Neural cell (in vitro differentiated cells): ENCODE measurements at regions not wholly inside any gene's neighbourhood (a gene's known extent, or its start where the extent isn't known, plus 50 kb on each side); places are given as distances from the start of the nearest gene placed in this dataset.

Experiments used
- H2AFZ ChIP-seq: fragments of 200-600, 300-800 bp; sonication (generic), shearing (Covaris generic); 2 replicates; pipeline ENCODE4 v1.6.0; 2014; ENCODE audit warnings: low read depth, mild to moderate bottlenecking, antibody characterized with exemption, low read length, moderate library complexity
- H3F3A ChIP-seq: fragments of 200-600 bp; shearing (Covaris generic); 2 replicates; pipeline ENCODE4 v1.6.1; 2016; ENCODE audit warnings: mild to moderate bottlenecking, moderate library complexity, mixed read lengths, antibody characterized with exemption, low read length; ENCODE audit not compliant: insufficient read depth, poor library complexity, severe bottlenecking
- H3K27ac ChIP-seq: fragments of 200-600, 300-800 bp; sonication (generic), shearing (Covaris generic); 2 replicates; pipeline ENCODE4 v1.5.1; 2014; ENCODE audit warnings: mild to moderate bottlenecking, low read length, moderate library complexity
- H3K27me3 ChIP-seq: fragments of 300-800, 200-600 bp; sonication (generic), shearing (Covaris generic); 2 replicates; pipeline ENCODE4 v1.6.0; 2014; ENCODE audit warnings: mild to moderate bottlenecking, low read depth, low read length, moderate library complexity; ENCODE audit not compliant: insufficient read depth
- H3K36me3 ChIP-seq: fragments of 300-800, 200-600 bp; sonication (generic), shearing (Covaris generic); 2 replicates; pipeline ENCODE4 v1.5.1; 2014; ENCODE audit warnings: mild to moderate bottlenecking, antibody characterized with exemption, low read length, moderate library complexity; ENCODE audit not compliant: insufficient read depth
- H3K4me2 ChIP-seq: fragments of 300-800, 200-600 bp; sonication (generic), shearing (Covaris generic); 2 replicates; pipeline ENCODE4 v1.6.0; 2014; ENCODE audit warnings: mild to moderate bottlenecking, low read length
- H3K4me3 ChIP-seq: fragments of 300-800, 200-600 bp; sonication (generic), shearing (Covaris generic); 2 replicates; pipeline ENCODE4 v1.5.1; 2014; ENCODE audit warnings: mild to moderate bottlenecking, low read length, moderate library complexity
- H3K79me2 ChIP-seq: fragments of 200-600 bp; shearing (Covaris generic); replicated peaks from 2 replicates; pipeline ENCODE4 v1.6.0; 2014; ENCODE audit warnings: mild to moderate bottlenecking, low read length, moderate library complexity; ENCODE audit not compliant: insufficient read depth
- H3K9ac ChIP-seq: fragments of 300-800, 200-600 bp; sonication (generic), shearing (Covaris generic); 2 replicates; pipeline ENCODE4 v1.6.1; 2016; ENCODE audit warnings: mild to moderate bottlenecking, low read length, mixed read lengths
- H3K9me2 ChIP-seq: fragments of 200-600 bp; shearing (Covaris generic); 2 replicates; pipeline ENCODE4 v1.6.1; 2016; ENCODE audit warnings: mild to moderate bottlenecking, low read length, mixed read lengths; ENCODE audit not compliant: insufficient read depth
- H3K9me3 ChIP-seq: fragments of 200-600, 300-800 bp; sonication (generic), shearing (Covaris generic); 2 replicates; pipeline ENCODE4 v1.6.1; 2016; ENCODE audit warnings: mild to moderate bottlenecking, mixed run types, low read length, moderate library complexity, mixed read lengths
- H4K20me1 ChIP-seq: fragments of 200-600 bp; shearing (Covaris generic); 2 replicates; pipeline ENCODE4 v1.6.1; 2016; ENCODE audit warnings: mild to moderate bottlenecking, mixed run types; ENCODE audit not compliant: insufficient read depth
- EP300 ChIP-seq: fragments of 450-650 bp; conservative IDR thresholded peaks from 2 replicates; pipeline ENCODE4 v1.6.1; 2014; ENCODE audit warnings: antibody characterized with exemption, mild to moderate bottlenecking, moderate library complexity; ENCODE audit not compliant: poor library complexity, severe bottlenecking
- EZH2 ChIP-seq: fragments of 200-600, 300-800 bp; shearing (Covaris generic), sonication (generic); IDR thresholded peaks from 2 replicates; pipeline ENCODE4 v1.6.1; 2014; ENCODE audit warnings: antibody characterized with exemption, low read length, borderline replicate concordance, mild to moderate bottlenecking; ENCODE audit not compliant: insufficient read depth, poor library complexity, severe bottlenecking
- MXI1 ChIP-seq: fragments of 450-650 bp; conservative IDR thresholded peaks from 2 replicates; pipeline ENCODE4 v1.6.1; 2014; ENCODE audit warnings: antibody characterized with exemption, mild to moderate bottlenecking; ENCODE audit not compliant: poor library complexity, severe bottlenecking
- POLR2AphosphoS5 ChIP-seq: IDR thresholded peaks from 2 replicates; pipeline ENCODE4 v1.6.1; 2012
- RAD21 ChIP-seq: fragments of 450-650 bp; conservative IDR thresholded peaks from 2 replicates; pipeline ENCODE4 v1.6.1; 2014; ENCODE audit warnings: antibody characterized with exemption, mild to moderate bottlenecking, moderate library complexity
- SMC3 ChIP-seq: fragments of 450-650 bp; conservative IDR thresholded peaks from 2 replicates; pipeline ENCODE4 v1.6.1; 2014; ENCODE audit warnings: antibody characterized with exemption, mild to moderate bottlenecking, moderate library complexity; ENCODE audit not compliant: poor library complexity
- TAF1 ChIP-seq: IDR thresholded peaks from 2 replicates; pipeline ENCODE4 v1.6.1; 2012; ENCODE audit warnings: low read depth
- TF ChIP-seq, protein P1 (sequence below): fragments of 450-650 bp; IDR thresholded peaks from 2 replicates; pipeline ENCODE4 v1.5.1; 2014; ENCODE audit warnings: antibody characterized with exemption, mild to moderate bottlenecking, moderate library complexity; ENCODE audit not compliant: poor library complexity, severe bottlenecking
- TF ChIP-seq, protein P2 (sequence below): IDR thresholded peaks from 2 replicates; pipeline ENCODE4 v1.6.1; 2012; ENCODE audit warnings: borderline replicate concordance

DNA sequence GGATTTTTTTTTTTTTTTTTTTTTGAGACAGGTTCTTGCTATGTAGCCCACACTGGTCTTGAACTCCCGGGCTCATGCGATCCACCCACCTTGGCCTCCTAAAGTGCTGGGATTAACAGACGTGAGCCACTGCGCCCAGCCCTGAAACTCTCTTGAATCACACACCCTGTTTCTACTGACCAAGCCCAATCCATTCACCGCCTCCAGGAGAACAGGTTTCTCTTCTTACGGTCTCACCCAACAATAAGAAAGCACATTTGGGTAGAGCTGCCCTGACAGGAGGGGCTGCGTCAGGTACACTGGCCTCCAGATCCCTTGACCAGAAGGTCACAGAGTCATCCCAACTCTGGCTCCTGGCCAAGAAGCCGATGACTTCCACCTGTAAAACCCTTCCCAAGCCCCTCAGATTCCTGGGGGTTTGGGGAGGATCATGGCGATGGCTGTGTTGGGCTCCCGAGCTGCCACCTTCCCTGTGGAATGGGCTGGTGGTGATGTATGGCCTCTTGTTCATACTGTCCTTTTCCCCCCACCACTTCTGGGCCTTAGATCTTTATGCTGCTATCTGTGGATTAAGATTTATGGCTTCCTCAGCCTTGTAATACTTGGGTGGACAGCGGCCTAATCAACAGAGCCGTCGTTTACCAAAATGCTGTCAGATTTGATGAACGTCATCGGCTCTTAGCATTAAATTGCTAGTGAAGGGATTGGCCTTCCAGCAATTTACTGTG is 89.1 kb downstream of the KATNIP start:
- TF ChIP-seq EP300 (no peak), EZH2 (no peak), SMC3 (no peak), RAD21 (no peak), POLR2AphosphoS5 (no peak)
- TF ChIP-seq, protein P1, sequence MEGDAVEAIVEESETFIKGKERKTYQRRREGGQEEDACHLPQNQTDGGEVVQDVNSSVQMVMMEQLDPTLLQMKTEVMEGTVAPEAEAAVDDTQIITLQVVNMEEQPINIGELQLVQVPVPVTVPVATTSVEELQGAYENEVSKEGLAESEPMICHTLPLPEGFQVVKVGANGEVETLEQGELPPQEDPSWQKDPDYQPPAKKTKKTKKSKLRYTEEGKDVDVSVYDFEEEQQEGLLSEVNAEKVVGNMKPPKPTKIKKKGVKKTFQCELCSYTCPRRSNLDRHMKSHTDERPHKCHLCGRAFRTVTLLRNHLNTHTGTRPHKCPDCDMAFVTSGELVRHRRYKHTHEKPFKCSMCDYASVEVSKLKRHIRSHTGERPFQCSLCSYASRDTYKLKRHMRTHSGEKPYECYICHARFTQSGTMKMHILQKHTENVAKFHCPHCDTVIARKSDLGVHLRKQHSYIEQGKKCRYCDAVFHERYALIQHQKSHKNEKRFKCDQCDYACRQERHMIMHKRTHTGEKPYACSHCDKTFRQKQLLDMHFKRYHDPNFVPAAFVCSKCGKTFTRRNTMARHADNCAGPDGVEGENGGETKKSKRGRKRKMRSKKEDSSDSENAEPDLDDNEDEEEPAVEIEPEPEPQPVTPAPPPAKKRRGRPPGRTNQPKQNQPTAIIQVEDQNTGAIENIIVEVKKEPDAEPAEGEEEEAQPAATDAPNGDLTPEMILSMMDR: no peak
- Histone ChIP-seq H3K9me2 (no peaks in the 10 kb centered on the region), H3K9me3 (no peaks in the 10 kb centered on the region), H3K9ac (no peak overlapping the region), H3K27me3 (no peaks in the 10 kb centered on the region), H3F3A (no peaks in the 10 kb centered on the region), H3K4me2 (no peak overlapping the region), H4K20me1 (no peaks in the 10 kb centered on the region), H3K27ac (no peak overlapping the region), H3K79me2 (no peaks in the 10 kb centered on the region), H2AFZ (no peak overlapping the region), H3K4me3 (no peak overlapping the region), H3K36me3 (no peaks in the 10 kb centered on the region)

- no peaks in the 10 kb centered on the region for H3K9me3 ChIP-seq
- H3K9me2 ChIP-seq: no peaks in the 10 kb centered on the region
- H3K36me3 ChIP-seq: no peaks in the 10 kb centered on the region
- no peak overlapping the region for H3K4me2 ChIP-seq
- H3K79me2 ChIP-seq: no peaks in the 10 kb centered on the region
- no peaks in the 10 kb centered on the region for H3K27me3 ChIP-seq
- H3K9ac ChIP-seq: no peak overlapping the region
- H2AFZ ChIP-seq: no peak overlapping the region
- no peaks in the 10 kb centered on the region for H4K20me1 ChIP-seq
- TF ChIP-seq SMC3: peak; percentile 63
- TF ChIP-seq EZH2: no peak
- TF ChIP-seq RAD21: peak; percentile 71
- TF ChIP-seq, protein P1: peak; percentile 72
- H3K27ac ChIP-seq: no peak overlapping the region
- no peaks in the 10 kb centered on the region for H3F3A ChIP-seq
- H3K4me3 ChIP-seq: no peak overlapping the region
These were observed 89.8 kb downstream of the KATNIP start for GRCh38 chr16:27639561-27640276.

DNA sequence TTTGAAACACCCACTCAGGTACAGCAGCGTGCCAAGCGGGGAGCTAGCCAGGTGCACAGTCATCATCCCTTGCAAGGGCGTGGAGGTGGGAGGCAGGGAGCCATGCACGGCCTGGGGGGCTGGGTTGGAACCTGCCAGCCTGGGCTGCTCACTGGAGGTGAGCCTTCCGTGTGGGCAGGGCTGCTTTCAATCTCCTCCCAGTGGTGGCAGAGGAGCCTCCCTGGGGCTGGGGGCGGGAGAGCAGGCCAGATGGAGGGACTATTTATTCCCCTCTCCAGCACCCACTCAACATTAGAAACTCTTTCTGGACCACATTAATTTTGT is 90.3 kb downstream of the KATNIP start:
- TF ChIP-seq, protein P1: no peak
- no peak for TF ChIP-seq EP300
- TF ChIP-seq POLR2AphosphoS5: no peak
- no peak for TF ChIP-seq MXI1
- TF ChIP-seq, protein P2, sequence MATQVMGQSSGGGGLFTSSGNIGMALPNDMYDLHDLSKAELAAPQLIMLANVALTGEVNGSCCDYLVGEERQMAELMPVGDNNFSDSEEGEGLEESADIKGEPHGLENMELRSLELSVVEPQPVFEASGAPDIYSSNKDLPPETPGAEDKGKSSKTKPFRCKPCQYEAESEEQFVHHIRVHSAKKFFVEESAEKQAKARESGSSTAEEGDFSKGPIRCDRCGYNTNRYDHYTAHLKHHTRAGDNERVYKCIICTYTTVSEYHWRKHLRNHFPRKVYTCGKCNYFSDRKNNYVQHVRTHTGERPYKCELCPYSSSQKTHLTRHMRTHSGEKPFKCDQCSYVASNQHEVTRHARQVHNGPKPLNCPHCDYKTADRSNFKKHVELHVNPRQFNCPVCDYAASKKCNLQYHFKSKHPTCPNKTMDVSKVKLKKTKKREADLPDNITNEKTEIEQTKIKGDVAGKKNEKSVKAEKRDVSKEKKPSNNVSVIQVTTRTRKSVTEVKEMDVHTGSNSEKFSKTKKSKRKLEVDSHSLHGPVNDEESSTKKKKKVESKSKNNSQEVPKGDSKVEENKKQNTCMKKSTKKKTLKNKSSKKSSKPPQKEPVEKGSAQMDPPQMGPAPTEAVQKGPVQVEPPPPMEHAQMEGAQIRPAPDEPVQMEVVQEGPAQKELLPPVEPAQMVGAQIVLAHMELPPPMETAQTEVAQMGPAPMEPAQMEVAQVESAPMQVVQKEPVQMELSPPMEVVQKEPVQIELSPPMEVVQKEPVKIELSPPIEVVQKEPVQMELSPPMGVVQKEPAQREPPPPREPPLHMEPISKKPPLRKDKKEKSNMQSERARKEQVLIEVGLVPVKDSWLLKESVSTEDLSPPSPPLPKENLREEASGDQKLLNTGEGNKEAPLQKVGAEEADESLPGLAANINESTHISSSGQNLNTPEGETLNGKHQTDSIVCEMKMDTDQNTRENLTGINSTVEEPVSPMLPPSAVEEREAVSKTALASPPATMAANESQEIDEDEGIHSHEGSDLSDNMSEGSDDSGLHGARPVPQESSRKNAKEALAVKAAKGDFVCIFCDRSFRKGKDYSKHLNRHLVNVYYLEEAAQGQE: no peak
- no peak for TF ChIP-seq TAF1
- no peak for TF ChIP-seq EZH2
- TF ChIP-seq SMC3: no peak
- TF ChIP-seq RAD21: no peak
- Histone ChIP-seq H3K4me2 (no peak overlapping the region), H4K20me1 (no peaks in the 10 kb centered on the region), H3K9me2 (no peaks in the 10 kb centered on the region), H3K79me2 (no peaks in the 10 kb centered on the region), H3K9me3 (no peaks in the 10 kb centered on the region), H3K27me3 (no peaks in the 10 kb centered on the region), H3K27ac (no peak overlapping the region), H3K9ac (no peak overlapping the region), H3K36me3 (no peaks in the 10 kb centered on the region), H3F3A (no peaks in the 10 kb centered on the region), H3K4me3 (no peak overlapping the region), H2AFZ (no peak overlapping the region)
